Neuron (in vitro differentiated cells): ENCODE measurements at regions not wholly inside any gene's neighbourhood (a gene's known extent, or its start where the extent isn't known, plus 50 kb on each side); places are given as distances from the start of the nearest gene placed in this dataset.
"Not testable (repeated sequence)": the region's sequence is repeated elsewhere in the genome, so short reads cannot be mapped to it uniquely, and the experiment has no call there.

ENCODE experiments used
- H2AFZ ChIP-seq: one replicate; pipeline ENCODE4 v1.6.1; 2013; ENCODE audit warnings: low read depth, mild to moderate bottlenecking, inconsistent platforms, low read length, moderate library complexity
- H3K27me3 ChIP-seq: one replicate; pipeline ENCODE4 v1.6.1; 2013; ENCODE audit warnings: low read length; ENCODE audit not compliant: insufficient read depth
- H3K36me3 ChIP-seq: one replicate; pipeline ENCODE4 v1.6.1; 2013; ENCODE audit warnings: low read length; ENCODE audit not compliant: insufficient read depth
- H3K4me1 ChIP-seq: one replicate; pipeline ENCODE4 v1.6.1; 2013; ENCODE audit warnings: low read length; ENCODE audit not compliant: insufficient read depth
- H3K4me3 ChIP-seq: 2 replicates; pipeline ENCODE4 v1.5.1; 2013; ENCODE audit warnings: mild to moderate bottlenecking, low read length, moderate library complexity
- H3K9me3 ChIP-seq: one replicate; pipeline ENCODE4 v1.6.1; 2013; ENCODE audit warnings: low read length

DNA sequence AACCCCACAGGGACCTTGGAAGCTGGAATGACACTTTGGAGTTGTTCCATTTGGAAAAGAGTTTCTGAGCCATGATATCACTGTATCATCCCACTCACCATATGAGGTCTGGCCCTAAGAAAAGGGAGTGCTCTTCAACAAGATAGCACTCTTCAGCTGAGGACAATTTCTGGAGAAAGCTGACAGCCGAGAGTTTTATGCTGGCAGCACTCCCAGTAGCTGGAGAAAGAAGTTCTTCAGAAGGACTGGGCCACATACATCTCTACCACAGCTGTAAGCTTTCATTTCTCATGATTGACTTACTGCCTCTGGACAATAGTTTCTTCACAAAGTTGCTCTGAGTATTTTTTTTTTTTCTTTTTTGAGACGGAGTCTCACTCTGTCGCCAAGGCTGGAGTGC is 914.4 kb upstream of the ADAMTS5 start:
- H3K9me3 ChIP-seq, H2AFZ ChIP-seq, H3K27me3 ChIP-seq, H3K4me3 ChIP-seq, H3K4me1 ChIP-seq, H3K36me3 ChIP-seq: not testable (repeated sequence)

DNA sequence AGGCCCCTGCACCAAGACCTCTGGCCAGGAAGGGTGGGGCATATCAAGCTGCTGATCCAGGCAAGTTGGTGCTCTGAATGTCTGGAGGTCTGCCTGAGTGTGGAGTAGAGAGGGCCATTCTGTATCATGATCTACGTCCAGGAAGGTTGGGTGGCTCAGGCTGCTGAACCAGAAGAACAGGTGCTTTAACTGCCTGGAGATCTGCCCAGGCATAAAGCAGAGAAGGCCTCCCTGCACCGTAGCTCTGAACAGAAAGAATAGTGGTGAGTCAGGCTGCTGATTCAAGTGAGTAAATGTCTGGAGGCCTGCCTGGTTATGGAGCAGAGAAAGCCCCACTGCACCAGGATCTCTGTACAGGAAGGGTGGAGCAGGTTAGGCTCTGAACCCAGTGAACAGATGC is 905.5 kb upstream of the ADAMTS5 start:
- H3K9me3 ChIP-seq, H3K4me1 ChIP-seq, H3K36me3 ChIP-seq, H2AFZ ChIP-seq, H3K27me3 ChIP-seq, H3K4me3 ChIP-seq: not testable (repeated sequence)

DNA sequence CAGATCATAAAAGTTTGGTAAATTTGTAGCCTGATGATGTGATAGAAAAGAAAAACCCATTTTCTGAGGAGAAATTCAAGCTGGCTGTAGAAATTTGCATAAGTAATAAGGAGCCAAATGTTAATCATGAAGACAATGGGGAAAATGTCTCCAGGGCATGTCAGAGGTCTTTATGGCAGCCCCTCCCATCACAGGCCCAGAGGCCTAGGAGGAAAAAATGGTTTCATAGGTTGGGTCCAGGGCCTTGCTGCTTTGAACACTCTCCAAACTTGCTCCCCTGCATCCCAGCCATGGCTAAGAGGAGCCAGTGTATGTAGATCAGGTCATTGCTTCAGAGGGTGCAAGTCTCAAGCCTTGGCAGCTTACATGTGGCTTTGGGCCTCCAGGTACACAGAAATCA is 903.9 kb upstream of the ADAMTS5 start:
- not testable (repeated sequence) for H3K4me3 ChIP-seq, H3K4me1 ChIP-seq, H3K27me3 ChIP-seq, H3K9me3 ChIP-seq, H3K36me3 ChIP-seq, H2AFZ ChIP-seq

DNA sequence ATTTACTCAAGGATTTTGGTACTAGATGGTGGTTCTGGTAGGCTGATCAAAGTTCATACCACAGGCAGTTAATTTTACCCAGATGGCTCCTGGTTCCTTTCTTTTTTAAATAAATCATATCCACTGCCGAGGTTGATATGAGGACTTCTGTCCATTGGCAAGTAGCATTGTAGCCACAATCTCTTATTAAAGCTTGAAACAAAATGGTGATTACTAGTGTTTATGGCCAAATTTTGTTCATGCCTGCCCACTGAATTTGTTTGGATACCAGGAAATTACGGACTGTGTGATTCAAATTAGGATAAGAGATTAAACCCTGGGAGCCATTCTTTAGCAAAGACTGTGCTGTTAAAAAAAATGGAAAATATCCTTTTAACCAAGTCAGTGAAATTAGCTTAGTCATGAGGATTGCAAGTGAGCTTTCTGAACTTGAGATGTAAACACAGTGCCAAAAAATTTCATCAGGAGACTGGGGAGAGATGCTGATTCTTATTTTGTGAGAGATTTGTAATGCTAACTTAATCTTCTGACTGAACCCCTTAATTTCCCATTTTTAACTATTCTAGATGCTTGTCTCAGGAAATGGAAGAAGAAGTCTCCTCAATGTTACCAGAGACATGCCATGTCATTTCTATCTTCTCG is 893.5 kb upstream of the ADAMTS5 start:
- not testable (repeated sequence) for H3K9me3 ChIP-seq, H3K36me3 ChIP-seq, H3K4me3 ChIP-seq

DNA sequence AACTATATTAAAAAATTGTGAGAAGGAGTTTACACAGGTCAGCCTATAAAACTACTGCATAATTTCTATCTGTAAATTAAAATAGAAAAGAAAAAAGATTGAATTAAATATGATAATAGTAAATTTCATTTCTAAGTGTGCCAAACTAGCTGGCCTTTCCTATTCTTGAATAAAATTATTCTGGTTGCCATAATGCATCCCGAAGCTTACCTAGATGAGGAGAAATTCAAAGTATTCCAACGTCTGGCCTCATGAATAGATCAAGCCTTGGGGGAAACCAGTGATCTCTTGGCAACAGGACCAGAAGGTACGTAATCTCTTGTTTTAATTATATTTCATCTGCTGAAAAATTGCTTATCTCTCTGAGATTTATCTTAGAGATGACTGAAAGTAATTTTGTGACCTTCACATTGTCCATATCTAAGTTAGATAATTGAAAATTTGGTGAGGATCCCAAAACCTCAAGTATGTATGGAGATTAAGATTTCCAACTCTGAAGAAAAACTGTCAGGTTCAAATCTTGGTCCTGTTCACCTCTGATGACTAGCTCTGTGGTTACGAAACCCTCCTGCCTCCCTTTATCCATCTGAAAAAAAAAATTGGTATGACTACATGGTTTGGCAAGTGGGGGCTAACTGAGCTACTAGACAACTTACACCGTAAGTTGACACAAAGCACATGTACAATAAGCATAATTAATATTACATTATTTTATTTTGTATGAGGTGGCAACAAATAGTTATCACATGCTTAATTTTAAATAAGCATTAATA is 891.4 kb upstream of the ADAMTS5 start:
- H3K9me3 ChIP-seq, H3K36me3 ChIP-seq, H3K4me1 ChIP-seq, H2AFZ ChIP-seq, H3K4me3 ChIP-seq, H3K27me3 ChIP-seq: not testable (repeated sequence)

More for the DNA sequence above, 893.5 kb upstream of the ADAMTS5 start:
- H3K27me3 ChIP-seq, H3K4me1 ChIP-seq, H2AFZ ChIP-seq: not testable (repeated sequence)

DNA sequence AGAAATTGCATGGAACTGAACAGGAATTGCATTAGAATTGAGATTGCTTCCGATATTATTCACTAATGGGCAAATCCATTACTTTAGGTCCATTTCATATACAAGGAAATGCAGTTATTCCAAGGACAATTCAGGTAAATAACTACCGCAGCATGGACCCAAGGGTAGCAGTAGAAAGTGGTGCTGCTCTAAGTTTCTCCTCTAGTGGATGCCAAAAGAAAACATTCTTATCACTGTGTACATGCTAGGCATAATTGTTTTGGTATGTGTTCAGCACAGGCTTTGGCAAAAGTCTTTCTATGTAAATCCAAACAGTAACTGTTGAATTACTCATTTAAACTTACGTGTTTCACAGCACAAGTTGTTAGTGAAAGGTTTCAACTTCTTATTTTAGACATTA is 890.1 kb upstream of the ADAMTS5 start:
- H2AFZ ChIP-seq, H3K9me3 ChIP-seq, H3K4me3 ChIP-seq, H3K36me3 ChIP-seq, H3K27me3 ChIP-seq, H3K4me1 ChIP-seq: not testable (repeated sequence)

DNA sequence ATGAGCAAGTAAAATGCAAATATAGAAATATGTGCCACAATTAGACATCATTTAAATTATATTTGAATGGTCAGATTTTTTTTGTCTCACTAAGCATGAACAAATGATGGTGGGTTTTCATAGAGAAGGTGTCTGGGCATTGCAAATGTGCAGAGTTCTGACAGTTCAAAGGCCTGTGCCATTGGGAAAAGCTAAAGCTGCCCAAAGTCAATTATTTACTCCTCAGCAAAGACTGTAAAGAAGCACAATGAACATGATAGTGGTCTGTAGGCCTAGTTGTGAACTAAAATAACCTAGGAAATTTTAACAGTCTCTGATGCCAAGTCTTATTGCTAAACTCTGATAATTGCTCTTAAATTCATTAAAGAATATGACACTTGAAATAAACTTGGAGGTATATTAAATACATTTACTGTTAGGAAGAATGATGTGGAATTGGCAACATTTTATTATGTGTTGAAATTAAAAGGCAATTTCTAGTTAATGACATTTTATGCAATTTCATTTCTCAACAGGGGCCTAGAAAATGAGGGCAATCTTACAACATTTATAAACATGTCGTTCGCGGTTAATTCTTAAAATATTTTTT is 874.3 kb upstream of the ADAMTS5 start:
- Histone ChIP-seq H3K4me3 (no peak overlapping the region), H3K36me3 (no peaks in the 10 kb centered on the region), H3K4me1 (no peaks in the 10 kb centered on the region), H3K9me3 (no peaks in the 10 kb centered on the region), H2AFZ (no peak overlapping the region), H3K27me3 (no peaks in the 10 kb centered on the region)

DNA sequence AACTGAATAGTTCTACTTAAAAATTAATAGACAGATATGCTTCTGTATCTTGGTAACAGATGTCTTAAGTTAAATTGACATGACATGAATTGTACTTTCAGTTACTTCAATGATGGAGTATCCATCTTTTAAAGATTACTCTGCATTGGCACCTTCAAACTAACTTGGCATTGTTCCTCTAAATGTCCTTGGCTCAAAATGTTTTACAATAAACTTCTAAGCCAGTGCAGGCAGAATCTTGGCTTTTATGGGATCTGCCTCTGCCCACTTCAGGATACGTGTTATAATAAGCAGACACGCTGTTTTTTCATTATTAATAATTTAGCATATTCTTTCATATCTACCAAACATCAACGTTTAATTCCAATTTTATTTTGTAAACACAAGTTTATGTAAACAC is 873.4 kb upstream of the ADAMTS5 start:
- Histone ChIP-seq H3K9me3 (no peaks in the 10 kb centered on the region), H3K27me3 (no peaks in the 10 kb centered on the region), H3K4me3 (no peak overlapping the region), H3K4me1 (no peaks in the 10 kb centered on the region), H3K36me3 (no peaks in the 10 kb centered on the region), H2AFZ (no peak overlapping the region)

DNA sequence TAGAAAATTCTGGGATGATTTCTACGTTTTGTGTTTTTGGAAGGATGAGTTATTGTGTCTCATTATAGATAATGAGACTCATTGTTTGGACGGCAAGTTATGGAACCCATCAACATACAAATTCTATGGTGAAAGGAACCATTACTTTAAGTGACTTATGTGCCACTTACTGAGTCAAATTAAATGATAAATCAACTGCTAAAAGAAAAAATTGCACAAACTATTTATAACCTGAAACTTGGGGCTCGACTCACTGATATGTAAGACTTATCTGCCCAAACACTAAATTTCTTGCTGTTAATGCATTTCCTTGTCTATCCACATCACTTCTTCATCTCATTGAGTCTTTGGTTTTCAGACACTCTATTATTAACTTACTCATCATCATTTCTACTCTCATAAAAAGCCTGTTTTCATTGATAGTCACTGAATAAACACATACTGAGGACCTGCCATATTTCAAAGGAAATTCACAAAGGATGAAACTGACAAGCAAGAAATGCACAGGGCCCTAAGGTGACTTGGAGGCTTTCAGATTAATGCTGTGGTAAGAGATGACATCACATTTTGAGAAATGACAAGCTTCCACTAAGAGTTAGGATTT is 872.7 kb upstream of the ADAMTS5 start:
- no peaks in the 10 kb centered on the region for H3K36me3 ChIP-seq
- no peaks in the 10 kb centered on the region for H3K4me1 ChIP-seq
- no peaks in the 10 kb centered on the region for H3K27me3 ChIP-seq
- H3K9me3 ChIP-seq, result no peaks in the 10 kb centered on the region
- H2AFZ ChIP-seq, result no peak overlapping the region
- H3K4me3 ChIP-seq, result no peak overlapping the region

DNA sequence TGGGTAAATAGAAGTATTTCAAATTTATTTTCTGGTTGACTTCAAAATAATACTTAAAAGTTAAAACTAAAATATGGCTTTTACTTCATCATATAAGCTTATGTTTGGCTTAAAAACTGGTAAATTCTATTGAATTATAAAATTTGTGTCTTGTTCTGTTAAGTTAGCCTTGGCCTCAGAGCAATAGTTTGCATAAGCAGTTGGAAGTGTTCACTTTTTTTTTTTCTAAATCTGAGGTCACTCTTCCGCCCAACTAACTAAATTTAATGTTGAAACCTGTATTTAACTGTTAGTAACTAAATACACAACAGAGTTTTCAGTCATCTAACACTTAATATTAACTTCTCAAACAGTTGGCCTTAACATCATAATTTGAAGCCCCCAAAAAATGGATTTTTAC is 871.7 kb upstream of the ADAMTS5 start:
- no peak overlapping the region for H3K4me3 ChIP-seq
- H3K36me3 ChIP-seq, result no peaks in the 10 kb centered on the region

DNA sequence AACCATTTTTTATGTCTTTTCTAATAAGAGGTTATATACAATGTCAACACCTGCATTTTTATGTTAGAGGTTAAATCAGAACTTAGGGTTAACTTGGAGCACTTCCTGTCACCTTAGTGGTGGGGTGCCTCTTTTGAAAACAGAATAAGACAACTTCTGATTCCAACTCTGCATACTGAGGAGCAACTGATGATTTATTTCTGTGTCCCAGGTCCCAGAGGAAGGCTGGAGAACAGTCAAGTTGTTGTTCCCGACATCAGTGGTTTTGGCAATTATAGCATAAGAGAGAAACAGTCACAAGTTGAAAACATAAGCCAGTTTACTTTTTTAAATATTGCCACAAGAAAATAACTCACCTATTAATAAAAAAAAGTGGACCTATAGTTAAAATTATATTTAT is 871.0 kb upstream of the ADAMTS5 start:
- Histone ChIP-seq H3K36me3 (no peaks in the 10 kb centered on the region), H3K9me3 (no peaks in the 10 kb centered on the region), H3K4me1 (no peaks in the 10 kb centered on the region), H2AFZ (no peak overlapping the region), H3K27me3 (no peaks in the 10 kb centered on the region), H3K4me3 (no peak overlapping the region)

More for the DNA sequence above, 871.7 kb upstream of the ADAMTS5 start:
- Histone ChIP-seq H2AFZ (no peak overlapping the region), H3K4me1 (no peaks in the 10 kb centered on the region), H3K9me3 (no peaks in the 10 kb centered on the region), H3K27me3 (no peaks in the 10 kb centered on the region)

DNA sequence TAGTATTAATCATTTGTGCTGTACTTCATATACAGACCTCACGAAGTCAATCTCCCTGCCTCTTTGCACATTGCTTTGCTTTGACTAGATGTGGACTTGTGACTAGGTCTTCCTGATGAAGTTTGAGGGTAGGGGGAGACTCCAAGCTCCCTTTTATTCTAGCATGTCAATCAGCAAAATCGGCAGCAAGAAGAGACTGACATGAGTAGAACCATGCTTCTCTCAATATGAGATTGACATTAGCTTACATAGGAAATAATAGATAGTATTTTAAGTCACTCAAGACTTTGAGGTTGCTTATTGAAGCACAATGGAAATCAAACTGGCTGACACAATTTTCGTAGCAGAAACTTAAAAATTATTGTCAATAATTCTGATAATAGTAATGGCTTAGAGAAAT is 866.4 kb upstream of the ADAMTS5 start:
- H3K27me3 ChIP-seq, result no peaks in the 10 kb centered on the region
- H3K9me3 ChIP-seq, result no peaks in the 10 kb centered on the region
- no peaks in the 10 kb centered on the region for H3K4me1 ChIP-seq
- no peak overlapping the region for H2AFZ ChIP-seq
- no peak overlapping the region for H3K4me3 ChIP-seq
- H3K36me3 ChIP-seq, result no peaks in the 10 kb centered on the region

DNA sequence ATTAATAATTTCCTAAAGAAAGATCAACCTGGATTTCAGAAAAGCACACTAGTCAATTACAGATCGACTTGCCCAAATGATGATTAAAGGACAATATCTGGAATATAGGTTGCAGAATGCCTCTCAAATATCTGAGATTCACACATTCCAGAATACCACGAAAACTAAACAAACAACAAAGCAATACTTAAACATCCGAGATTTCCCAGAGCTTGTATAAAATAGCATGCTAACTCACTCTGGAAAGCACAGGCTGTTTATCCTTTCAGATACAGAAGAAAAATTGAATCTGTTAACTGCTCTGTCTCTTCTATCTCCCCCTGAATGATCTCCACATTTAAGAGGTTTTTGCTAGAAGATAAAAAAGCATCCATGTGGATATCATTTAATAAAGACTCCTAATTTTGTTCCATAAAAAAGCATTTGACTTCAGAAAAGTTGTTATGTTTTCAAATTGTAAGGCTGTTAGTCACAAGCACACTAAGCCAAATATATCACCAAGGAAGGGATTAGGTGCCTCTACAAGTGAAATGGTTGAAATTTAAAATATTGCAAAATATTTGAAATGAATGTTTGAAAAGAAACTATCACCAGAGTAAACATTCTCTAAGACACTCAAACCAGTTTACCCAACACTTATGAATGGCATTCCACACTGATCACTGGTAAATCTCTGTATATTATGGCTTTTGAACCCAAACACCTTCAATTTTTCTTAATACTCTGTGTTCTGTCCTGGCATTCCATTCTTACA is 865.1 kb upstream of the ADAMTS5 start:
- no peak overlapping the region for H2AFZ ChIP-seq
- no peaks in the 10 kb centered on the region for H3K4me1 ChIP-seq
- no peaks in the 10 kb centered on the region for H3K9me3 ChIP-seq
- H3K4me3 ChIP-seq, result no peak overlapping the region
- H3K36me3 ChIP-seq, result no peaks in the 10 kb centered on the region
- H3K27me3 ChIP-seq, result no peaks in the 10 kb centered on the region
